HEK293T (cell line): ENCODE measurements at regions not wholly inside any gene's neighbourhood (a gene's known extent, or its start where the extent isn't known, plus 50 kb on each side); places are given as distances from the start of the nearest gene placed in this dataset.

ENCODE experiments used
- CTCF ChIA-PET: fragments of 350-600 bp; formaldehyde crosslinking; extraction: SDS; loops from one replicate; lab custom pipeline; 2021; ENCODE audit warnings: antibody characterized with exemption, inconsistent platforms; lab: Yijun Ruan, JAX
- POLR2A ChIA-PET: fragments of 350-600 bp; formaldehyde crosslinking; extraction: SDS; loops from one replicate; lab custom pipeline; 2020; ENCODE audit warnings: antibody characterized with exemption, inconsistent platforms; lab: Yijun Ruan, JAX
- DNase-seq: peaks from one replicate; pipeline ENCODE4 v3.0.0; 2012; ENCODE audit warnings: mixed read lengths; ENCODE audit errors: extremely low spot score
- ARNT ChIP-seq: fragments of 450-650 bp; IDR thresholded peaks from 2 replicates; pipeline ENCODE4 v1.6.1; 2017; ENCODE audit warnings: mild to moderate bottlenecking
- BHLHE40 ChIP-seq: fragments of 450-650 bp; IDR thresholded peaks from 2 replicates; pipeline ENCODE4 v1.6.1; 2016; ENCODE audit warnings: mild to moderate bottlenecking, moderate library complexity, borderline replicate concordance
- CTBP1 ChIP-seq: fragments of 450-650 bp; IDR thresholded peaks from 2 replicates; pipeline ENCODE4 v1.6.1; 2016; ENCODE audit warnings: borderline replicate concordance
- ELF4 ChIP-seq: fragments of 450-650 bp; IDR thresholded peaks from 2 replicates; pipeline ENCODE4 v1.6.1; 2017; ENCODE audit warnings: antibody characterized with exemption
- FOXA1 ChIP-seq: fragments of 450-650 bp; IDR thresholded peaks from 2 replicates; pipeline ENCODE4 v1.6.1; 2016; ENCODE audit warnings: mild to moderate bottlenecking
- FOXK2 ChIP-seq: fragments of 450-650 bp; IDR thresholded peaks from 2 replicates; pipeline ENCODE4 v1.6.1; 2016; ENCODE audit warnings: mild to moderate bottlenecking
- FOXM1 ChIP-seq: fragments of 450-650 bp; IDR thresholded peaks from 2 replicates; pipeline ENCODE4 v1.6.1; 2017; ENCODE audit warnings: mild to moderate bottlenecking, borderline replicate concordance
- HDGF ChIP-seq: fragments of 450-650 bp; IDR thresholded peaks from 2 replicates; pipeline ENCODE4 v1.6.1; 2017; ENCODE audit warnings: antibody characterized with exemption, borderline replicate concordance
- L3MBTL2 ChIP-seq: fragments of 450-650 bp; conservative IDR thresholded peaks from 2 replicates; pipeline ENCODE4 v1.6.1; 2016; ENCODE audit warnings: mild to moderate bottlenecking
- LEF1 ChIP-seq: fragments of 450-650 bp; IDR thresholded peaks from 2 replicates; pipeline ENCODE4 v1.6.1; 2017; ENCODE audit warnings: mild to moderate bottlenecking, borderline replicate concordance
- NFRKB ChIP-seq: fragments of 450-650 bp; IDR thresholded peaks from 2 replicates; pipeline ENCODE4 v1.6.1; 2016; ENCODE audit warnings: mild to moderate bottlenecking, moderate library complexity
- SP1 ChIP-seq: fragments of 450-650 bp; IDR thresholded peaks from 2 replicates; pipeline ENCODE4 v1.6.1; 2017
- SUZ12 ChIP-seq: fragments of 450-650 bp; IDR thresholded peaks from 2 replicates; pipeline ENCODE4 v1.6.1; 2016; ENCODE audit warnings: mild to moderate bottlenecking
- TARDBP ChIP-seq: fragments of 450-650 bp; IDR thresholded peaks from 2 replicates; pipeline ENCODE4 v1.6.1; 2016
- ZNF384 ChIP-seq: fragments of 450-650 bp; IDR thresholded peaks from 2 replicates; pipeline ENCODE4 v1.6.1; 2016
- TF ChIP-seq, protein P1 (sequence below): fragments of 450-650 bp; IDR thresholded peaks from 2 replicates; pipeline ENCODE4 v1.6.1; 2016

DNA sequence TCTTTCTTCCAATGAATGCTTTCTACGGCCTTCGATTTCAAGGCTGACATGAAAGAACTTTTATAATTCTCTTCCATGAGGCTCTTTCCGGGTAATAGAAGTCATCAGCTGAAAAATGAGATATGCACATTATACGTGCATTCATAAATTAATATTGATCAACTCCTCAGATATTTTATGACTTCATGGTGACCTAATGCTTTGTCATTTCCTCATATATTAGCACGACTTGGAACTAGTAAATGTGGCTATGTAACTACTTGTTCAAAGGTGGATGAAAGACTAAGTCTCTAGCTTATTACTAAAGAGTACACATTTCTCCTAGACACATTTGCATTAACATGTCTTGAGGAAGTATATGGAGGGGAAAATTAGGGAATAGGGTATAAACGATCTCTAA lies 168.8 kb downstream of the HDGFL1 start:
- ChIA-PET POLR2A (no interaction called here), CTCF (no interaction called here)
- no peak for DNase-seq
- no peak for TF ChIP-seq HDGF
- TF ChIP-seq ZNF384: no peak
- TF ChIP-seq SUZ12: no peak
- TF ChIP-seq FOXA1: no peak
- no peak for TF ChIP-seq ARNT
- TF ChIP-seq, protein P1, sequence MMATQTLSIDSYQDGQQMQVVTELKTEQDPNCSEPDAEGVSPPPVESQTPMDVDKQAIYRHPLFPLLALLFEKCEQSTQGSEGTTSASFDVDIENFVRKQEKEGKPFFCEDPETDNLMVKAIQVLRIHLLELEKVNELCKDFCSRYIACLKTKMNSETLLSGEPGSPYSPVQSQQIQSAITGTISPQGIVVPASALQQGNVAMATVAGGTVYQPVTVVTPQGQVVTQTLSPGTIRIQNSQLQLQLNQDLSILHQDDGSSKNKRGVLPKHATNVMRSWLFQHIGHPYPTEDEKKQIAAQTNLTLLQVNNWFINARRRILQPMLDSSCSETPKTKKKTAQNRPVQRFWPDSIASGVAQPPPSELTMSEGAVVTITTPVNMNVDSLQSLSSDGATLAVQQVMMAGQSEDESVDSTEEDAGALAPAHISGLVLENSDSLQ: no peak
- no peak for TF ChIP-seq TARDBP
- TF ChIP-seq L3MBTL2: no peak
- no peak for TF ChIP-seq SP1
- no peak for TF ChIP-seq ELF4
- no peak for TF ChIP-seq FOXK2
- no peak for TF ChIP-seq LEF1
- no peak for TF ChIP-seq BHLHE40
- no peak for TF ChIP-seq CTBP1
- TF ChIP-seq FOXM1: no peak
- TF ChIP-seq NFRKB: no peak

- TF ChIP-seq SUZ12: no peak
- POLR2A ChIA-PET: no interaction called here
- no peak for DNase-seq
- CTCF ChIA-PET: no interaction called here
Observed at GRCh38 chr6:22747571-22747970, 178.2 kb downstream of the HDGFL1 start.

- TF ChIP-seq ARNT (no peak), NFRKB (no peak), L3MBTL2 (no peak), SP1 (no peak), CTBP1 (no peak), HDGF (no peak), BHLHE40 (no peak), LEF1 (no peak), FOXA1 (no peak), ELF4 (no peak), FOXM1 (no peak), FOXK2 (no peak)
- TF ChIP-seq, protein P1: no peak
- ChIA-PET CTCF (no interaction called here), POLR2A (no interaction called here)
- DNase-seq: no peak
Observed at GRCh38 chr6:22748681-22749080, 179.3 kb downstream of the HDGFL1 start.

DNA sequence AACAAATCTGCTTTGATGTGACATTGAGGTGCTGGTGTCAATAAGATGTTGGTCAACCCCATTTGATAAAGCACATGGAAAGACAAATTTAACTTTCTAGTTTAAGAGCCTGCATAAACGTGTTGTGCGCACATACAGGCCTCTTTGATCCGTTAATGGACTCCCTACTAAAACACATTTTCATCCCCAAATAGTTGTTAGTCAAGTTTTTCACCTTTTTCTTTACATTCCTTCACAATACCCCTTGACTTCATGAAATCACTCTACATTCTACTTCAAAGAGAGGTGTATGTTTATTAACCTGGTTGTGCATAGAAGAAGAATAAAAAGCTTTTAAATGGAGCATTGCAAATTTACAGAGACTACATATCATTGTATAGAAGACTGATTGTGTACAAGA lies 180.3 kb downstream of the HDGFL1 start:
- POLR2A ChIA-PET: no interaction called here
- no peak for DNase-seq
- TF ChIP-seq NFRKB (no peak), BHLHE40 (no peak), HDGF (no peak), ZNF384 (no peak), LEF1 (no peak), ARNT (no peak), L3MBTL2 (no peak), ELF4 (no peak), CTBP1 (no peak), FOXA1 (no peak), SP1 (no peak), FOXM1 (no peak), FOXK2 (no peak), TARDBP (no peak), SUZ12 (no peak)
- TF ChIP-seq, protein P1: no peak
- CTCF ChIA-PET: no interaction called here

- ChIA-PET CTCF (no interaction called here), POLR2A (no interaction called here)
- no peak for TF ChIP-seq ARNT
- no peak for TF ChIP-seq FOXK2
- TF ChIP-seq ZNF384: no peak
- TF ChIP-seq LEF1: no peak
- no peak for DNase-seq
Observed at GRCh38 chr6:22751223-22751622, 181.9 kb downstream of the HDGFL1 start.

- POLR2A ChIA-PET: no interaction called here
- CTCF ChIA-PET: no interaction called here
- DNase-seq: no peak
- no peak for TF ChIP-seq NFRKB
- TF ChIP-seq, protein P1: peak; percentile 74
Observed at GRCh38 chr6:22752522-22752921, 183.2 kb downstream of the HDGFL1 start.

- POLR2A ChIA-PET: no interaction called here
- TF ChIP-seq ZNF384: no peak
- no peak for TF ChIP-seq ELF4
- TF ChIP-seq ARNT: no peak
- no peak for TF ChIP-seq BHLHE40
- TF ChIP-seq, protein P1: no peak
- TF ChIP-seq NFRKB: no peak
- DNase-seq: no peak
- CTCF ChIA-PET: no interaction called here
Observed at GRCh38 chr6:22754061-22754460, 184.7 kb downstream of the HDGFL1 start.
